SK-N-SH (cell line): ENCODE measurements at regions not wholly inside any gene's neighbourhood (a gene's known extent, or its start where the extent isn't known, plus 50 kb on each side); places are given as distances from the start of the nearest gene placed in this dataset.
A peak's percentile ranks its signal among the peaks of the same experiment; 100 is the strongest.

Experiments
- CTCF ChIA-PET: fragments of 300-600, 350-600 bp; formaldehyde crosslinking; extraction: SDS; loops from one replicate; lab custom pipeline; 2021; lab: Yijun Ruan, JAX
- POLR2A ChIA-PET: fragments of 350-600 bp; sonication (Branson Sonifier 250); formaldehyde crosslinking; extraction: SDS; loops from one replicate; lab custom pipeline; 2020; ENCODE audit warnings: antibody characterized with exemption, inconsistent platforms; lab: Yijun Ruan, JAX
- DNase-seq: peaks from one replicate; pipeline ENCODE4 v3.0.0; 2012
- H2AFZ ChIP-seq: fragments of 200-600 bp; sonication (generic); 2 replicates; pipeline ENCODE4 v1.8.1; 2016; ENCODE audit warnings: antibody characterized with exemption, mild to moderate bottlenecking, low read depth
- H3F3A ChIP-seq: fragments of 200-600 bp; sonication (generic); replicated peaks from 2 replicates; pipeline ENCODE3; 2016; ENCODE audit warnings: antibody characterized with exemption, mild to moderate bottlenecking; ENCODE audit not compliant: insufficient read depth
- H3K27ac ChIP-seq, 2 experiments: fragments of 200-500 bp in 1 of 2; fragments of 200-600 bp in 1 of 2; sonication (Bioruptor generic) in 1 of 2; sonication (generic), shearing (Covaris generic) in 1 of 2; 2 replicates each; pipeline versions ENCODE4 v1.5.1 to v1.6.1; 2014 to 2016; ENCODE audit warnings: low read depth in 2 of 2, inconsistent platforms in 1 of 2, low read length in 1 of 2, mild to moderate bottlenecking in 1 of 2, mixed read lengths in 1 of 2
- H3K27me3 ChIP-seq: fragments of 200-600 bp; sonication (generic), shearing (Covaris generic); 2 replicates; pipeline ENCODE4 v1.6.1; 2016; ENCODE audit warnings: mixed run types; ENCODE audit not compliant: insufficient read depth
- H3K36me3 ChIP-seq, 2 experiments: fragments of 200-500 bp in 1 of 2; fragments of 200-600 bp in 1 of 2; sonication (Bioruptor generic) in 1 of 2; sonication (generic) in 1 of 2; replicated peaks in 1 of 2; 2 replicates each; pipeline versions ENCODE3 to v1.5.1; 2014 to 2016; ENCODE audit warnings: low read length in 1 of 2, mild to moderate bottlenecking in 1 of 2; ENCODE audit not compliant: insufficient read depth in 2 of 2, control insufficient read depth in 1 of 2
- H3K4me1 ChIP-seq, 2 experiments: fragments of 200-500 bp in 1 of 2; fragments of 200-600 bp in 1 of 2; sonication (Bioruptor generic) in 1 of 2; sonication (generic), shearing (Covaris generic) in 1 of 2; 2 replicates each; pipeline versions ENCODE4 v1.5.1 to v1.6.1; 2014 to 2016; ENCODE audit warnings: low read depth in 1 of 2, low read length in 1 of 2, mixed run types in 1 of 2; ENCODE audit not compliant: insufficient read depth in 2 of 2, control insufficient read depth in 1 of 2
- H3K4me2 ChIP-seq: fragments of 200-600 bp; sonication (generic), shearing (Covaris generic); 2 replicates; pipeline ENCODE4 v1.6.1; 2017; ENCODE audit warnings: mixed run types
- H3K4me3 ChIP-seq, 2 experiments: fragments of 200-500 bp in 1 of 2; fragments of 200-600 bp in 1 of 2; sonication (Bioruptor generic) in 1 of 2; sonication (generic), shearing (Covaris generic) in 1 of 2; 2 replicates each; pipeline versions ENCODE4 v1.5.1 to v1.8.1; 2014 to 2016; ENCODE audit warnings: low read depth in 2 of 2, inconsistent platforms in 1 of 2, low read length in 1 of 2, mild to moderate bottlenecking in 1 of 2, mixed read lengths in 1 of 2, moderate library complexity in 1 of 2
- H3K79me2 ChIP-seq: fragments of 200-600 bp; sonication (generic); 2 replicates; pipeline ENCODE4 v1.8.1; 2017; ENCODE audit warnings: mild to moderate bottlenecking; ENCODE audit not compliant: insufficient read depth
- H3K9ac ChIP-seq: fragments of 200-600 bp; sonication (generic); 2 replicates; pipeline ENCODE4 v1.6.1; 2017; ENCODE audit warnings: mixed run types
- H3K9me2 ChIP-seq: fragments of 200-600 bp; sonication (generic); 2 replicates; pipeline ENCODE4 v1.6.1; 2017; ENCODE audit warnings: mixed run types
- H3K9me3 ChIP-seq: fragments of 200-600 bp; sonication (generic); 2 replicates; pipeline ENCODE4 v1.6.1; 2017; ENCODE audit warnings: mixed run types, mild to moderate bottlenecking, moderate library complexity
- H4K20me1 ChIP-seq: fragments of 200-600 bp; sonication (generic); 2 replicates; pipeline ENCODE4 v1.6.1; 2017; ENCODE audit warnings: mild to moderate bottlenecking, mixed run types; ENCODE audit not compliant: insufficient read depth
- CTCF ChIP-seq: fragments of 200-600 bp; sonication (generic); IDR thresholded peaks from 2 replicates; pipeline ENCODE4 v1.6.1; 2017; ENCODE audit warnings: antibody characterized with exemption, mild to moderate bottlenecking, moderate library complexity
- ELF1 ChIP-seq: IDR thresholded peaks from 2 replicates; pipeline ENCODE4 v1.4.0; 2012
- EP300 ChIP-seq, 2 experiments: IDR thresholded peaks; 2 replicates each; pipeline versions ENCODE4 v1.4.0 to v1.6.1; 2012; ENCODE audit warnings: borderline replicate concordance in 1 of 2, low read depth in 1 of 2, low read length in 1 of 2
- EZH2phosphoT487 ChIP-seq: fragments of 200-600 bp; sonication (generic); IDR thresholded peaks from 2 replicates; pipeline ENCODE4 v1.6.1; 2017; ENCODE audit warnings: low read depth, mixed run types, mild to moderate bottlenecking, antibody characterized with exemption, moderate library complexity, borderline replicate concordance
- FOSL2 ChIP-seq: IDR thresholded peaks from 2 replicates; pipeline ENCODE4 v1.4.0; 2012; ENCODE audit warnings: low read depth, mild to moderate bottlenecking, moderate library complexity, borderline replicate concordance
- FOXJ3 ChIP-seq: sonication (generic); formaldehyde crosslinking; IDR thresholded peaks from 2 replicates; pipeline ENCODE4 v1.5.1; 2020; ENCODE audit warnings: mild to moderate bottlenecking, missing genetic modification reagents
- FOXM1 ChIP-seq: IDR thresholded peaks from 2 replicates; pipeline ENCODE4 v1.4.0; 2012; ENCODE audit warnings: low read depth, mild to moderate bottlenecking
- GATA2 ChIP-seq: sonication (generic); formaldehyde crosslinking; IDR thresholded peaks from 2 replicates; pipeline ENCODE4 v1.5.0; 2020; ENCODE audit warnings: mild to moderate bottlenecking, missing genetic modification reagents
- IRF3 ChIP-seq: fragments of 150-350 bp; IDR thresholded peaks from 2 replicates; pipeline ENCODE4 v1.6.1; 2016; ENCODE audit warnings: mild to moderate bottlenecking, low read depth, low read length
- JUND ChIP-seq: IDR thresholded peaks from 2 replicates; pipeline ENCODE4 v1.4.0; 2012
- NFIC ChIP-seq: IDR thresholded peaks from 2 replicates; pipeline ENCODE4 v1.4.0; 2012; ENCODE audit warnings: borderline replicate concordance
- NRF1 ChIP-seq: IDR thresholded peaks from 2 replicates; pipeline ENCODE4 v1.6.1; 2012; ENCODE audit warnings: low read depth, mild to moderate bottlenecking, low read length
- PBX3 ChIP-seq: IDR thresholded peaks from 2 replicates; pipeline ENCODE4; 2012
- POLR2AphosphoS5 ChIP-seq: IDR thresholded peaks from 2 replicates; pipeline ENCODE4 v1.6.1; 2012; ENCODE audit warnings: low read depth, low read length
- RAD21 ChIP-seq: IDR thresholded peaks from 2 replicates; pipeline ENCODE4 v1.6.1; 2012; ENCODE audit warnings: mild to moderate bottlenecking, low read length
- RCOR1 ChIP-seq: fragments of 150-350 bp; IDR thresholded peaks from 2 replicates; pipeline ENCODE4 v1.6.1; 2017; ENCODE audit warnings: antibody characterized with exemption, low read length
- REST ChIP-seq: IDR thresholded peaks from 2 replicates; pipeline ENCODE4 v1.6.1; 2012; ENCODE audit warnings: mild to moderate bottlenecking, low read depth, low read length, moderate library complexity
- RFX5 ChIP-seq: IDR thresholded peaks from 2 replicates; pipeline ENCODE4 v1.6.1; 2012; ENCODE audit warnings: mild to moderate bottlenecking, improper control_type of control experiment, low read length
- SIN3A ChIP-seq: IDR thresholded peaks from 2 replicates; pipeline ENCODE4 v1.6.1; 2012; ENCODE audit warnings: low read depth, mild to moderate bottlenecking, low read length, moderate library complexity, borderline replicate concordance
- SMC3 ChIP-seq: IDR thresholded peaks from 2 replicates; pipeline ENCODE4 v1.6.1; 2012; ENCODE audit warnings: low read depth, low read length, improper control_type of control experiment
- TCF12 ChIP-seq: IDR thresholded peaks from 2 replicates; pipeline ENCODE4 v1.4.0; 2012
- USF1 ChIP-seq: IDR thresholded peaks from 2 replicates; pipeline ENCODE4 v1.4.0; 2012; ENCODE audit warnings: low read depth, borderline replicate concordance
- USF2 ChIP-seq: fragments of 150-350 bp; IDR thresholded peaks from 2 replicates; pipeline ENCODE4 v1.6.1; 2017; ENCODE audit warnings: antibody characterized with exemption, low read length, low read depth, borderline replicate concordance
- ZBTB33 ChIP-seq: IDR thresholded peaks from 2 replicates; pipeline ENCODE4 v1.4.0; 2012; ENCODE audit warnings: low read depth, borderline replicate concordance
- WGBS: methylation state at CpG from one replicate; pipeline ENCODE4 v1.1.6; 2017; ENCODE audit warnings: low lambda C conversion rate; 5-methylcytosine and 5-hydroxymethylcytosine counted together

GRCh38 chr13:47326061-47326460 is 429.2 kb upstream of the HTR2A start:
- Histone ChIP-seq H3K36me3 (no peaks in the 10 kb centered on the region), H3K9me2 (no peaks in the 10 kb centered on the region), H3K4me3 (no peak overlapping the region), H3F3A (no peaks in the 10 kb centered on the region), H3K9me3 (no peaks in the 10 kb centered on the region), H4K20me1 (no peaks in the 10 kb centered on the region), H3K27ac (no peak overlapping the region), H3K4me1 (peaks cover 0 to 3% of the 10 kb centered on the region in 2 experiments; a peak in 1 of 4 replicates), H3K4me2 (no peak overlapping the region), H3K27me3 (no peaks in the 10 kb centered on the region), H3K9ac (no peak overlapping the region), H2AFZ (no peak overlapping the region), H3K79me2 (no peaks in the 10 kb centered on the region)
- POLR2A ChIA-PET, result no interaction called here
- DNase-seq, result no peak
- WGBS, result 12% methylated on average over 2 of the region's 2 CpGs
- CTCF ChIA-PET, result no interaction called here
- TF ChIP-seq GATA2 (CRISPR knock-in tag), result no peak
- no peak for TF ChIP-seq IRF3
- no peak for TF ChIP-seq RAD21
- TF ChIP-seq NFIC, result no peak; the same call in 1 of the 2 replicates
- no peak for TF ChIP-seq RFX5
- TF ChIP-seq POLR2AphosphoS5, result 0 out of 2 replicates have a peak, but pooled peaks have one; percentile 27
- TF ChIP-seq FOXJ3, result no peak
- TF ChIP-seq SIN3A, result no peak
- no peak for TF ChIP-seq REST
- TF ChIP-seq JUND, result no peak
- peak; percentile 83 for TF ChIP-seq PBX3
- no peak for TF ChIP-seq NRF1
- TF ChIP-seq EZH2phosphoT487, result no peak
- TF ChIP-seq FOXM1, result no peak
- peak; percentile 39; the same call in 1 of the 2 replicates for TF ChIP-seq FOSL2
- peak; percentile 89 for TF ChIP-seq TCF12
- no peak for TF ChIP-seq USF1
- TF ChIP-seq SMC3, result no peak
- TF ChIP-seq EP300 (IDR thresholded peaks at IDR 0.05; ENCODE audit: borderline replicate concordance in 1 of 2, low read depth in 1 of 2, low read length in 1 of 2), result peak; percentile 61 to 69; a peak in 3 of 4 replicates
- TF ChIP-seq USF2, result no peak
- TF ChIP-seq ZBTB33, result no peak
- TF ChIP-seq RCOR1, result no peak
- TF ChIP-seq ELF1, result no peak
- no peak for TF ChIP-seq CTCF
